ENCODE measurements at regions not wholly inside any gene's neighbourhood (a gene's known extent, or its start where the extent isn't known, plus 50 kb on each side); places are given as distances from the start of the nearest gene placed in this dataset.

DNA sequence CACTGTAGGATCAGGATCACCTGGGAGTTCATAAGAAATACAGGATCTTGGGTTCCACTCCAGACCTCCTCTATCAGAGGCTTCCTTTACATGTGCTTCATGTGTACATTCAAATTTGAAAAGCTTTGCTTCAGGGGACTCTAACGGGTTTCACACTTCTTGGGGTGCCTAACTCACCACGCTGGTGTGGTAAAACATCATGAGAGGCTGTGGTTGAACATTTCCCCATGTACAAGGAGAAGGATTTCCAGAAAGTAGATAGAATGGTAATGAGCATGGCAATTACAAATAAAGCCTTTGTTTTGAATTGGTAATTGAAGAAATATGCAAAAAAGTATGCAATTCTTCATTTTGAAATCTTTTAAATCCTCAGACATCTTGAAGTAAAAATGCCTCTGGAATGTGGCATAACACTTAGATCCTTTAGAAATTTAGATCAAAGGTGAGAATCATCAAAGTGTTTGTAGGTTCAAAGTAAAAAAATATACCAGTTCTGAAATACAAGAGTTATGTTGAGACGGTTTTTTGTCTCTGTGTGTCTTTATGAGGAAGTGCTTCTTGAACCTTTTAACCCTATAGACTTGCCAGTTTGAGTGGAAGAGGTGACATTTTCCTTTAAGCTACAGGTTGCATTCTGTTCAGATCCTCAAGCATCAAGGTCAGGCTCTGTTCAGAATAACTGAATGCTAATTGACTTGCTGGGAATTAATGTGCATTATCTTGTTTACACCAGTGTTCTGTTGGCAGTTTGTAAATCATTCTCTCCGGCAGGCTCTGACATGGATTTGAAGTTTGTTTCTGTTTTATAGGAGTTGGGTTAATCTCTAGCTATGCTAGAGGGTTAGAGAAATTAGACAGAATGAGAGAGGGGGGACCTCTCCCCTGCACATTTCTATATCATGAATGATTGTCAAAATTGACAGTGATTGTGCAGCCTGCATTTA lies 415.3 kb downstream of the MAN2A1 start:
- H3K4me3 ChIP-seq (ENCODE audit: low read depth, low read length) = no peak overlapping the region
- no peak for DNase-seq (ENCODE audit: low read depth)
- TF ChIP-seq, protein P1, sequence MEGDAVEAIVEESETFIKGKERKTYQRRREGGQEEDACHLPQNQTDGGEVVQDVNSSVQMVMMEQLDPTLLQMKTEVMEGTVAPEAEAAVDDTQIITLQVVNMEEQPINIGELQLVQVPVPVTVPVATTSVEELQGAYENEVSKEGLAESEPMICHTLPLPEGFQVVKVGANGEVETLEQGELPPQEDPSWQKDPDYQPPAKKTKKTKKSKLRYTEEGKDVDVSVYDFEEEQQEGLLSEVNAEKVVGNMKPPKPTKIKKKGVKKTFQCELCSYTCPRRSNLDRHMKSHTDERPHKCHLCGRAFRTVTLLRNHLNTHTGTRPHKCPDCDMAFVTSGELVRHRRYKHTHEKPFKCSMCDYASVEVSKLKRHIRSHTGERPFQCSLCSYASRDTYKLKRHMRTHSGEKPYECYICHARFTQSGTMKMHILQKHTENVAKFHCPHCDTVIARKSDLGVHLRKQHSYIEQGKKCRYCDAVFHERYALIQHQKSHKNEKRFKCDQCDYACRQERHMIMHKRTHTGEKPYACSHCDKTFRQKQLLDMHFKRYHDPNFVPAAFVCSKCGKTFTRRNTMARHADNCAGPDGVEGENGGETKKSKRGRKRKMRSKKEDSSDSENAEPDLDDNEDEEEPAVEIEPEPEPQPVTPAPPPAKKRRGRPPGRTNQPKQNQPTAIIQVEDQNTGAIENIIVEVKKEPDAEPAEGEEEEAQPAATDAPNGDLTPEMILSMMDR (IDR thresholded peaks at IDR 0.05; ENCODE audit: insufficient read depth, low read depth, low read length) = no peak

DNA sequence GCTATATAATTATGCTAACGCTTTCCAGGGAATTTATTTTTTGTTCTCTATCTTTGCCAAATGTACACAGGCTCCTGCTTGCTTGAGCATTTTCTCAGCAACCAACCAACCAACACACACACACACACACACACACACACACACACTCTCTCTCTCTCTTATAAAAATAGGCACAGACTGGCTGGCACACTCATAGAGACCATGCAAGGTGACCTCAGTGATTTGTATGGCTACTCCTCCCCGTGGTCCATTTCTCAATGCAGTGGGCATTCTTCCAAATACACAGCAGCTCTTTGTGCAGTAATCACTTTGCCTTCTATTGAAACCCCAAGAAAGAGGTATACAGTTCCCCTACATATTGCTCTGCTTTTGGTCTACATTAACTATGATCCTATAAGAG lies 416.0 kb downstream of the MAN2A1 start:
- TF ChIP-seq, protein P1 (IDR thresholded peaks at IDR 0.05; ENCODE audit: insufficient read depth, low read depth, low read length) = no peak
- DNase-seq (ENCODE audit: low read depth) = peak; percentile 36

DNA sequence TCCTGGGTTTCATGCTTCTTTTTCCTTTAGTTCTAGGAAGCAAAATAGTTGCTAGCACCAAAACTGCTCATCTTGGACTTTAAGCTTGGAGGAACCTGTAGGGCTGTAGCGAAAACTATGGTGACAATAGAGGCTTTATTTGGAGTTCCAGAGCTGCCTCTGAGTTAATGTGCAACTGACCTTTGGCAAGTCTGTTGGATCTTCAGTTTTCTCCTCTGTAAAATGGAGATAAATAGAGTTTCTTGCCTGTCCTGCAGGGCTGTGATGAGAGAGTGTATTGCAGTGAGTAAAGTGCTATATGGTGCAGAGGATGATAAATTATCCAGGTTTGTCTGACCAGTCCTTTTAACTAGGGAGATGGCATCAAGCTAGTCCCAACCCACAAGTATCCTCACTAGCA lies 417.0 kb downstream of the MAN2A1 start:
- TF ChIP-seq, protein P1 (IDR thresholded peaks at IDR 0.05; ENCODE audit: insufficient read depth, low read depth, low read length) = no peak
- no peak for DNase-seq (ENCODE audit: low read depth)
- no peak overlapping the region for H3K4me3 ChIP-seq (ENCODE audit: low read depth, low read length)

More for the DNA sequence above, 416.0 kb downstream of the MAN2A1 start:
- no peak overlapping the region for H3K4me3 ChIP-seq (ENCODE audit: low read depth, low read length)

DNA sequence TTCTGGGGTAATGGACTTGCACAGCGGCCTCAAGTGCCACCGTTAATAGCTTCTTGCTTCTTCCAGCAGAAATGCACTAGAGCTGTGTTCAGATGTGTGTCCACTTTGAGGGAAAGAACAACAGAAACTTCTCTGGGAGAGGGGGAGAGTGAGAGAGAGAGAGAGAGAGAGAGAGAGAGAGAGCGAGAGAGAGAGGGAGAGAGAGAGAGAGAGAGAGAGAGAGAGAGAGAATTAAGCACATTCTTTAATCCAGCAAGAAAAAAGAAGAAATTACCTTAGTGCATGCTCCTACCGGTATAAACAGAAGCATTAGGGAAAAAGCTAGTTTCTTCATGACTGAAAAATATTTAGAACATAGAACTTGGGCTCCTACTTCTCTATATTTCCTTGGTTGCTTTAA lies 418.8 kb downstream of the MAN2A1 start:
- DNase-seq (ENCODE audit: low read depth) = no peak
- H3K4me3 ChIP-seq (ENCODE audit: low read depth, low read length) = no peak overlapping the region
- TF ChIP-seq, protein P1 (IDR thresholded peaks at IDR 0.05; ENCODE audit: insufficient read depth, low read depth, low read length) = no peak

DNA sequence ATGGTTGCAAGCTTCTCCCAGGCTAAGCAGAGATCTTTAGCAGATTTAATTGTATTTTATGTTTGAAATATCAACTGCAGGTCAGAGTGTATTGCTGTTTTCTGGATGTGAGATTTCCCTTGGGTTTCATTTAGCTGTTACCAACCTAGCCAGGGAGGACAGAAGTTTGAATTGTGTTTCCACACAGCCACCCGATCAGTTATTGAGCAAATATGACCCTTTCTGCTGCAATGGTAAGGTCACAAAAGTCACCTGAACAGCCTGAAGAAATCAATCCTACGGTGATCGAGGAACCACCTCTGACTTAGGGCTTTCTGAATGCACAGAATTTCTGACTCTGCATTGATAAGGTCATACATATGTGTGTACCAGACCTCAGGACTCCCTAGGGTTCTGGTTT lies 419.9 kb downstream of the MAN2A1 start:
- TF ChIP-seq, protein P1 (IDR thresholded peaks at IDR 0.05; ENCODE audit: insufficient read depth, low read depth, low read length) = no peak
- DNase-seq (ENCODE audit: low read depth) = no peak
- H3K4me3 ChIP-seq (ENCODE audit: low read depth, low read length) = no peak overlapping the region

DNA sequence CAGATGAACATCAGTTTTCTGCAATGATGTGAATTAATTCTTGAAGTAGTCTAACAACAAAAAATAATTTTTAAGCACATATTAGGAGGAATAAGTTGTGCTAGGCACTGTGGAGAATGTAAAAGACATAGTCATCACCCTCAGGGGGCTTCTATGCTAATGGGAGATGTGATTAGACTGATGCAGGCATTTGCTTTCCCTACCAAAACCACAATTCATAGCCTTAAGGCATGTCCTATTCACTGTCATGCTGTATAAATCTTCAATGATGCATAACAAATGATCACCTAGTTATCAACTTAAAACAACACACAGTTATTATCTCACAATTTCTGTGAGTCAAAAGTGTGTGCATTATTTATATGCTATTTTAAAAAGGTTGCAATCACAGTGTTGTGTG lies 422.6 kb downstream of the MAN2A1 start:
- TF ChIP-seq, protein P1 (IDR thresholded peaks at IDR 0.05; ENCODE audit: insufficient read depth, low read depth, low read length) = no peak
- no peak overlapping the region for H3K4me3 ChIP-seq (ENCODE audit: low read depth, low read length)
- DNase-seq (ENCODE audit: low read depth) = no peak

Measured in fibroblast of villous mesenchyme (primary cell).